Pulmonary artery endothelial cell (primary cell): ENCODE measurements at regions not wholly inside any gene's neighbourhood (a gene's known extent, or its start where the extent isn't known, plus 50 kb on each side); places are given as distances from the start of the nearest gene placed in this dataset.
"Not testable (repeated sequence)": the region's sequence is repeated elsewhere in the genome, so short reads cannot be mapped to it uniquely, and the experiment has no call there.

Experiments
- DNase-seq: peaks from one replicate; pipeline ENCODE4 v3.0.0-alpha.2; 2011; ENCODE audit warnings: low read depth, low spot score

DNA sequence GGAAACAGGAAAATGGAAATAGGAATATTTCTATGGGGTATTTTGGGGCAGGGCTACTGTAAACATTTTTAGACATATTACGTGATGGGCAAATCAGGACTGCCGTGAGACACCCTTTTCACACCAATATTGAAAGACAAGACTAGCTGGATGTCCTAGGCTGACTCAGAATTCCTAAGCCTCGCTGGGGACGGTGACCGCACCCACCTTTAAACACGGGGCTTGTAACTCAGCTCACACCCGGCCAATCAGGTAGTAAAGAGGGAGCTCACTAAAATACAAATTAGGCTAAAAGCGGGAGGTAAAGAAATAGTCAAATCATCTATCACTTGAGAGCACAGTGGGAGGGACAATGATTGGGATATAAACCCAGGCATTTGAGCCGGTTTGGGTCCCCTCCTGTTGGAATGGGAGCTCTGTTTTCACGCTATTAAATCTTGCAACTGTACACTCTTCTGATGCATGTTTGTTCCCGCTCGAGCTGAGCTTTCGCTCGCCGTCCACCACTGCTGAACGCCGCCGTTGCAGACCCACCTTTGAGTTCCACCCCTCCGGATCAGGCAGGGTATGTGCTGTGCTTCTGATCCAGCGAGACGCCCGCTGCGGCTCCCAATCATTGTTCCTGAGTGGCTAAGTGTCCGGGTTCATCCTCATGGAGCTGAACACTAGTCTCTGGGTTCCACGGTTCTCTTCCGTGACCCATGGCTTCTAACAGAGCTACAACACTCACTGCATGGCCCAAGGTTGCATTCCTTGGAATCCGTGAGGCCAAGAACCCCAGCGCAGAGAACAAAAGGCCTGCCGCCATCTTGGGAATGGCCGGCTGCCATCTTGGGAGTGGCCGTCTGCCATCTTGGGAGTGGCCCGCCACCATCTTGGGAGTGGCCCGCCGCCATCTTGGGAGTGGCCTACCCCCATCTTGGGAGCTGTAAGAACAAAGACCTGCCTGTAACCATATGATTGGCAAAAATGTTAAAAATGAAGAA is 152.6 kb downstream of the CRLF2 start:
- no peak for DNase-seq

DNA sequence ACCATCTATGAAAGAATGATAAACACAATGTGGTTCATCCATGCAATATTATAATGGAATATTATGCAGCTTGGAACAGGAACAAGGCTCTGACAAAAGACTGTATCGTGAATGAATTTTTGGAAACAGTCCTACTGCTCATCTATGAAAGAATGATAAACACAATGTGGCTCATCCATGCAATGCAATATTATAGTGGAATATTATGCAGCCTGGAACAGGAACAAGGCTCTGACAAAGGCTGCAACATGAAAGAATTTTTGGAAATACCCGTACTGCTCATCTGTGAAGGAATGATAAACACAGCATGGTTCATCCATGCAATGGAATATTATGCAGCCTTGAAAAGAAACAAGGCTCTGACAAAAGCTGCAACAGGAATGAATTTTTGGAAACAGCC is 158.8 kb downstream of the CRLF2 start:
- DNase-seq = not testable (repeated sequence)

DNA sequence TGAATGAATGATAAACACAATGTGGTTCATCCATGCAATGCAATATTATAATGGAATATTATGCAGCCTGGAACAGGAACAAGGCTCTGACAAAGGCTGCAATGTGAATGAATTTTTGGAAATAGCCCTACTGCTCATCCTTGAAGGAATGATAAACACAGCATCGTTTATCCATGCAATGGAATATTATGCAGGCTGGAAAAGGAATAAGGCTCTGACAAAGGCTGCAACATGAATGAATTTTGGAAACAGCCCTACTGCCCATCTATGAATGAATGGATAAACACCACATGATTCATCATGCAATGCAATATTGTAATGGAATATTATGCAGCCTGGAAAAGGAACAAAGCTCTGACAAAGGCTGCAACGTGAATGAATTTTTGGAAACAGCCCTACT is 159.4 kb downstream of the CRLF2 start:
- DNase-seq = no peak

DNA sequence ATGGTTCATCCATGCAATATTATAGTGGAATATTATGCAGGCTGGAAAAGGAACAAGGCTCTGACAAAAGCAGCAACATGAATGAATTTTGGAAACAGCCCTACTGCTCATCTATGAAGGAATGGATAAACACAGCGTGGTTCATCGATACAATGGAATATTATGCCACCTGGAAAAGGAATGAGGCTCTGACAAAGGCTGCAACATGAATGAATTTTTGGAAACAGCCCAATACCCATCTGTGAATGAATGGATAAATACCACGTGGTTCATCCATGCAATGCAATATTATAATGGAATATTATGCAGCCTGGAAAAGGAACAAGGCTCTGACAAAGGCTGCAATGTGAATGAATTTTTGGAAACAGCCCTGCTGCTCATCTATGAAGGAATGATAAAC is 160.4 kb downstream of the CRLF2 start:
- no peak for DNase-seq

DNA sequence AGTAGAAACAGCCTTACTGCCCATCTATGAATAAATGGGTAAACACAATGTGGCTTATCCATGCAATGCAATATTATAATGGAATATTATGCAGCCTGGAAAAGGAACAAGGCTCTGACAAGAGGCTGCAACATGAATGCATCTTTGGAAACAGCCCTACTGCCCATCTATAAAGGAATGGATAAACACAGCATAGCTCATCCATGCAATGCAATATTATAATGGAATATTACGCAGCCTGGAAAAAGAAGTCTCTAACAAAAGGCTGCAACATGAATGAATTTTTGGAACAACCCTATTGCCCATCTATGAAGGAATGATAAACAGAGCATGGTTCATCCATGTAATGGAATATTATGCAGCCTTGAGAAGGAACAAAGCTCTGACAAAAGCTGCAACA is 161.0 kb downstream of the CRLF2 start:
- no peak for DNase-seq

DNA sequence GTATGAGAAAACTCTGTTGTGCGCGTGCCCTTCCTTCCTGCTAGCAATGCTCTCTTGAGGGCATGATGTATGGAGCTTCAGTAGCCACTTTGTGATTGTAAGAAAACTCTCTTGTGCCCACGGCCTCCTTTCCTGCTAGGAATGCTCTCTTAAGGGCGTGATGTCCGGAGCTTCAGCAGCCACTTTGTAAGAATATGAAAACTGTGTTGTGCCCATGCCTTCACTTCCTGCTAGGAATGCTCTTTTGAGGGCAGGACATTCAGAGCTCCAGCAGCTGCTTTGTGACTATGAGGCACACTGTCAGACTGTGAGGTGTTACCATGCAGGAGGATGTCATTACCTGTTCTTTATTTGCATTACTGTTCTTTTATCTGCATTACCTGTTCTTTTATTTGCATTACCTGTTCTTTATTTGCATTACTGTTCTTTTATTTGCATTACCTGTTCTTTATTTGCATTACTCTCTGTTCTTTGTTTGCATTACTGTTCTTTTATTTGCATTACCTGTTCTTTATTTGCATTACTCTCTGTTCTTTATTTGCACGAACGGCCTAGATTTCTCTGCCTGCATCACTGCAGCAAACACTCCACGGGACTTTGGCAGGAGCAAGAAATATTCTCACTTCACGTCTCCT is 166.7 kb downstream of the CRLF2 start:
- no peak for DNase-seq

DNA sequence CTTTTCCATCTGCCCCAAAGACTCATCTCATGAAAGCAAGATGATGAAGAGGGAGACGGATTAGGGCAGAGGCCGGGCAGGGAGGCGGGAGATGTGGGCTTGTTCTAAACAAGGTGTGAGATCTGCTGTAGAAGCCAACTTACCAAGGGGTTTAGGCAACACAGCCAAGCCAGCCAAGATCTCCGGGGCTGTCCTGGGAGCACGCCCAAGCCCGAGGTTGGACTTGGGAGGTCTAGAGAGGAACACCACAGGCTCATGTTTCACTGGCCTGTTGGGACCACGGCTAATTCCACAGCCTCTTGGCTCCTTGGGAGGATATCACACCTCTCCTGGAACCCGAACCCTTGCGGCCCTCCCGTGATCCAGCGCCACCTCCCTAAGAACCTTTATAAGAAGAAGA is 171.4 kb downstream of the CRLF2 start:
- DNase-seq = no peak

DNA sequence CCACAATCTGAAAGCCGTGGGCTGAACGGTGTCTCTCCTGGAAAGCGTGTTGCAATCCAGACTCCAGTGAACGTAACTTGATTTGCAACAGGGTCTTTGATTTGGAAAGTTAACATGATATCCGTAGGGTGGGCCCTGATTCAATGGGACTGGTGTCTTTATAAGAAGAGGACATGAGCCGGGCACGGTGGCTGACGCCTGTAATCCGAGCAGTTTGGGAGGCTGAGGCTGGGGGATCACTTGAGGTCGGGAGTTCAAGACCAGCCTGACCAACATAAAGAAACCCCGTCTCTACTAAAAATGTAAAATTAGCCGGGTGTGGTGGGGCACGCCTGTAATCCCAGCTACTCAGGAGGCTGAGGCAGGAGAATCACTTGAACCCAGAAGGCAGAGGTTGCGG is 176.5 kb downstream of the CRLF2 start:
- not testable (repeated sequence) for DNase-seq

DNA sequence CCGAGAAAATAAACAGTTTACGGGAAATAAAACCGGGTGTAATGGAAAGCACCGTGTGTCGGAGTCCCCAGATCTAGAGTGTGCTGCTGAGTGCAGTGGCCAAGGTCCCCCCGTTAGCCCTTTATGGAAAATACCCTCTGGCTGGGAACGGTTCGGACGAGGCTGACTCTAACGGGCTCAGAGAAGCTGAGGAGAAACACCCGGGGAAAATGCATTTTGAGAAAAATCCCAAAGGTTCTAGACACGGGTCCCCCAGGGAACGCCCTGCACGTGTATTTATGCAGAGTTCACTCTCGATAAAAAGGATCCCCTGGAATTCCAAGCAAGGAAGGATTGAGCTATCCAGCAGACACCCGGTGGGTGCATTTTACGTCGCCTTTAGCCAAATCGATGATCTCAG is 177.2 kb downstream of the CRLF2 start:
- no peak for DNase-seq

DNA sequence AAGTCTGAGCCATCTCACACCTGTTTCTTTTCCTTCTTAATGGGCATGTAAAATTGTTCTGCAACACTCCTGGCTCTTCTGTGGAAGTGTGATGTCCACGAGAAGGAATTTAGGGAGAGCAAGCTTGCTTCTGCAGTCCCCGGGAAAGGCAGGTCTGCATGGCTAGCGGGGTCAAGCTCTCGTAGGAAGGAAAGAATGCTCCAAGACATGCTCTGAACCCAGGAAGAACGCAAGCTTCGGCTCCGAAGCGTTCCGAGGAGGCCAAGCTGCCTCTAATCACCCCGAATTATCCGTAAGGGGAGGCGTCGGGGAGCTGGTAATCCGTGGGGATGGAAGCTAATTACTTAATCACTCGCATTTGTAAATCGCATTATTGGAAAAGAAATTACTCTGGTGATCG is 177.7 kb downstream of the CRLF2 start:
- DNase-seq = no peak

DNA sequence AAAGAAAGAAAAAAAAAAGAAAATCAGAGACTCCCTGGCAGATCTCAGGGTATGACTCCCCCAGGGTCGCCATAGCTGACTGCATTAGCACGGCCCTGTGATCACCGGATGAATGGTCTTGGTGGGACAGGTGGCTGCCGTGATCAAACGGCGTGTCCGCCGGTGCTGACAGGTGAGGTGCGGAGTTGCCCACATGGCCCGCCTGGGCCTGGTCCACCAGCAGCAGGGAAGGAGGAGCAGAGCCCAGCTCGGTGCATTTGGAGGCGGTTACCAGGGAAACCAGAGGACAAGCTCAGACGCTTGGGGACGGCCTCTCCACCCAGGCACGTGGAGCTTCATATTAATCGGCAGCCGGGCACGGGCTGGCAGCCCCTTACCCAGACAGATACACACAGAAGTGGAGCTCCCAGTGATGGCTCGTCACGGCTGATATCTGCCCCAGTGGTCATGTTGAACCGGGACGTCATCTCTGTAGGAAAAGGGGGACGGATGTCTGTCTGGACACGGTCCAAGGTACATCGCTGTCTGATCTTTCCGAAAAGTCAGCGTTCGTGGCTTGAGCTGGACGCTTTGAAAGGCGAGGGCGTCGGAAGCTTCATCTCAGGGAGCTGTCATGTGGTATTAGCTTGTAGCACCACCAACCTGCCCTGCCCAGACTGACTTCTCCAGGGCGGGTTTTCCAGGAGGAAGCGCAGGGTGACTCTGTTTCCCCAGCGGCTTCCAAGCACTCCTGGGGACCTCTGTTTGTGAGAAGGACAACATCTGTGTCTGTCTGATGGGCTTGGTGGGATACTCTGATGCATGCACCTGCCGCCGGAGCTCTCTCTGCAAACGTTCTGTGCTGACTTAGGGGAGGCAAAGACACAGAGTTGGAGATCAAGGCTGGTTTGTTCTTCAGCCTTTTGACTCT is 180.7 kb downstream of the CRLF2 start:
- no peak for DNase-seq

DNA sequence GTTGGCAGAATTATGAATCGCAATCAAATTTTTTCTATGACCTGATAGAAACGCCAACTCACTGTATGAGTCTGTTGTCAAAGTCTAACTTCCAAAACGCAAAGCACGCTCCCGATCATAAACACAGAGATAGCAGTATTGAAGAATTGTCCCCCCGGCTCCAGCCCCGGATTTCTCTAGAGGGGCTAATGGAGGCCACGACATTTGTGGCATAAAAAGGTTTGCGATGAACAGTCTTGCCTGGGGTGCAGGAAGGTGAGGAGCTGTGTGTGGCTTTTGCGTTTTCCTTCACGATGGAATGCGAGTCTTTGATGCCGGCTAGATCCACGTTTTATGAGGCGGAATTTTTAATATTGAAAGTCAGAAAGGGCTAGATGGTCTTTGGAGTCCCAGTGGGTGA is 183.0 kb downstream of the CRLF2 start:
- DNase-seq = no peak

DNA sequence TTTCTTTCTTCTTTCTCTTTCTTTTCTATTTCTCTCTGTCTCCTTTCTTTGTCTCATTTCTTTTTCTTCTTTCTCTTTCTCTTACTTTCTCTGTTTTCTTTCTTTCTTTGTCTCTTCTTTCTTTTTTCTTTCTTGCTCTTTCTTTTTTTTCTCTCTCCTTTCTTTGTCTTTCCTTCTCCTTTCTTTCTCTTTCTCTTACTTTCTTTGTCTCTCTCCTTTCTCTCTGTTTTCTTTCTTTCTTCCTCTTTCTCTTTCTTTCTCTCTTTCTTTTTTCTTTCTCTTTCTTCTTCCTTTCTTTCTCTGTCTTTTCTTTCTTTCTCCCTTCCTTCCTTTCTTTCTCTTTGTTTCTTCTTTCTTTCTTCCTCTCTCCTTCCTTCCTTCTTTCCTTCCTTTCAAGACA is 184.8 kb downstream of the CRLF2 start:
- DNase-seq = no peak

DNA sequence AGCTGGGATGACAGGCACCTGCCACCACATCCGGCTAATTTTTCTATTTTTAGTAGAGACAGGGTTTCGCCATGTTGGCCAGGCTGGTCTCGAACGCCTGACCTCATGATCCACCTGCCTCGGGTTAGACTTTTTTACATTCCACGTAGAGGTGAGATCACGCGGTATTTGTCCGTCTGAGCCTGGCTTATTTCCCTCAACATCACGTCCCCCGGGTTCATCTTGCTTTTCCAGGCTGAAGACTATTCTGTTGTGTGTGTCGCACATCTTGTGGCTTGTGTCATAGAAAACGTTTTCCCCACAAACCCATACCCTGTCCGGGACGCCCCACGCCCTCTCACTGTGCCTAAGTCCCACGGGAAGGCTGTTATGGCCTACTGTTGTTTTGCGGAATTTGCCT is 185.3 kb downstream of the CRLF2 start:
- no peak for DNase-seq

DNA sequence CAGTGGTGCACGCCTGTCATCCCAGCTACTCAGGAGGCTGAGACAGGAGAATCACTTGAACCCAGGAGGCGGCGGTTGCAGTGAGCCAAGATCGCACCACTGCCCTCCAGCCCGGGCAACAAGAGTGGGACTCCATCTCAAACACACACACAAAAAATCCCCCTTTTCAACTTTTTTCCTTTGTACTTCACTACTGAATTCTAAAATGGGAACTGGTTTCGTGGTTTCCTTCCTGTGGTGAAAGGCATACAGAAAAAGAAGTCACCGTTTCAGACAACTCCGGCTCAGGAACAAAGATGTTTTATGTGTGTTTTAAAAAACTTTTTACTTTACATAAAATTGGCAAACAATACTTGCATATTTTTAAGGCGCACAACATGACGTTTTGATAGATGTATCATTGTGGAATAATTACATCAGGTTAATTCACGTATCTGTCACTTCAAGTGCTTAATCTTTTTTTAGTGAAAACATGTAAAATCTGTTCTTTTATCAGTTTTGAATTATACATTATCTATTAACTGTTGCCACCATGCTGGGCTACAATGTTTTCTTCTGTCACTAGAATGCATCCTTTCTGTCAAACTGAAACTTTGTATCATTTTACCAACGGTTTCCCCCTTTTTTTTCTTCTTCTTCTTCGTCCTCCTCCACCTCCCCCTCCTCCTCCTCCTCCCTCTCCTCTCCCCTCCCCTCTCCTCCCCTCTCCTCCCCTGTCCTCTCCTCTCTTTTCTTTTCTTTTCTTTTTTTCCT is 186.0 kb downstream of the CRLF2 start:
- no peak for DNase-seq

DNA sequence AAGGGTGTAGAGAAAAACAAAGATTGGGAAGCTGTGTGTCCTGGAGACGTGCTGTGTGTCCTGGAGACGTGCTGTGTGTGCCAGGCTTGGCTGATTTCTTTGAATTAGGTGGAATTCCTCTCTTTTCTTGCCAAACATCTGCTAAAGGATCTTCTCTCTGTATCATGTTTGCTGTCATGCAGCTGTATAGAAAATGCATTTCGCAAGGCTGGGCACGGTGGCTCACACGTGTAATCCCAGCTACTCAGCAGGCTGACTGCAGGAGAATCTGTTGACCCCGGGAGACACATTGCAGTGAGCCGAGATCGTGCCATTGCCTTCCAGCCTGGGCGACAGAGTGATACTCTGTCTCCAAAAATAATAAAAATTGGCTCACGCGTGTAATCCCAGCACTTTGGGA is 187.0 kb downstream of the CRLF2 start:
- no peak for DNase-seq

DNA sequence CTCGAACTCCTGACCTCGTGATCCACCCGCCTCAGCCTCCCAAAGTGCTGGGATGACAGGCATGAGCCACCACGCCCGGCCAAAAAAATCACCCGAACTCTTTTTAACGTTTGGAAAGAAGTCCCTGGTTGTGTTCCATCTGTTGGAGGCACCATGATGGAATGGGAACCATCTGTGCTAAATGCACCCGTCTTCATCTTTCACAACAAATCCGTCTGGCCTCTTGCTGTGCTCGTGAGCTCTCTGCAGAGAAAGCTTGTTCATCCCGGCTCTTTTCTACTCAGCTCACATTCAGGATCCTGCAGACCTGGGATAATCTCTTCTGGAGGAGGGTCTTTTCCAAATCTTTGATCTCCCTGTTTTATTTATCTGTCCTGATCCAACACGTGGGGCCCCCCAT is 188.8 kb downstream of the CRLF2 start:
- DNase-seq = no peak

DNA sequence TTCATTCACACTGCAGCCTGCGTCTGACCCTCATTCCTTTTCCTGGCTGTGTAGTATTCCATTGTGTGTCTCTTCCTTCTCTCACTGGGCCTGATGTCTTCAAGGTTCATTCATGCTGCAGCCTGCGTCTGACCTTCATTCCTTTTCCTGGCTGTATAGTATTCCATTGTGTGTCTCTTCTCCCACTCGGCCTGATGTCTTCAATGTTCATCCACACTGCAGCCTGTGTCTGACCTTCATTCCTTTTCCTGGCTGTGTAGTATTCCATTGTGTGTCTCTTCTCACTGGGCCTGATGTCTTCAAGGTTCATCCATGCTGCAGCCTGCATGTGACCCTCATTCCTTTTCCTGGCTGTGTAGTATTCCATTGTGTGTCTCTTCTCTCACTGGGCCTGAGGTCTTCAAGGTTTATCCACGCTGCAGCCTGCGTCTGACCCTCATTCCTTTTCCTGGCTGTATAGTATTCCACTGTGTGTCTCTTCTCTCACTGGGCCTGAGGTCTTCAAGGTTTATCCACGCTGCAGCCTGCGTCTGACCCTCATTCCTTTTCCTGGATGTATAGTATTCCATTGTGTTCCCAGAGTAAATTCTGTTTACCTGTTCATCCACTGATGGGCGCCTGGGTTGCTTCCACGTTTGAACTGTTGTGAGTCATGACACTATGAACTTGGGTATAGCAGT is 191.0 kb downstream of the CRLF2 start:
- DNase-seq = not testable (repeated sequence)

DNA sequence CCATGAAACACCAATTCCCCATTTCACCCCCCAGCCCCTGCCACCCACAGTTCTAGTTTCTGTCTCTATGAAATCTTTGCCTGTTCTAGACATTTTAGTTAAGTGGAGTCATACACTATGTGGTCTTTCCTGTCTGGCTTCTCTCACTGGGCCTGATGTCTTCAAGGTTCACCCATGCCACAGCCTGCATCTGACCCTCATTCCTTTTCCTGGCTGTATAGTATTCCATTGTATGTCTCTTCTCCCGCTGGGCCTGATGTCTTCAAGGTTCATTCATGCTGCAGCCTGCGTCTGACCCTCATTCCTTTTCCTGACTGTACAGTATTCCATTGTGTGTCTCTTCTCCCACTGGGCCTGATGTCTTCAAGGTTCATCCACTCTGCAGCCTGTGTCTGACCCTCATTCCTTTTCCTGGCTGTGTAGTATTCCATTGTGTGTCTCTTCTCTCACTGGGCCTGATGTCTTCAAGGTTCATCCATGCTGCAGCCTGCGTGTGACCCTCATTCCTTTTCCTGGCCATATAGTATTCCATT is 191.7 kb downstream of the CRLF2 start:
- no peak for DNase-seq

DNA sequence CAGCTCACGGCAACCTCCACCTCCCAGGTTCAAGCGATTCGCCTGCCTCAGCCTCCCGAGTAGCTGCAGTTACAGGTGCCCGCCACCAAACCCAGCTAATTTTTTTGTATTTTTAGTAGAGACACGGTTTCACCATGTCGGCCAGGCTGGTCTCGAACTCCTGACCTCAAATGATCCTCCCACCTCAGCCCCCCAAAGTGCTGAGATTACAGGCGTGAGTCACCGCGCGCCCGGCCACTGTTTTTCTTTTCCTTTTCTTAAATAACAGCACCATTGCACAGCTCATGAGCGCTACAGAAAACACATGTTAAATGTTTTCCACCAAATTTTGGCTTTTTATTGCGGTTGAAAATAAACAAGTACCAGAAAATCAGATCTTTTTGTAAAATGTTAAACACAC is 195.5 kb downstream of the CRLF2 start:
- not testable (repeated sequence) for DNase-seq
